Epidermal melanocyte (primary cell): ENCODE measurements at regions not wholly inside any gene's neighbourhood (a gene's known extent, or its start where the extent isn't known, plus 50 kb on each side); places are given as distances from the start of the nearest gene placed in this dataset.
A peak's percentile ranks its signal among the peaks of the same experiment; 100 is the strongest.

Experiments used
- DNase-seq: peaks from one replicate; pipeline ENCODE4 v3.0.0; 2011; ENCODE audit warnings: low spot score; ENCODE audit not compliant: insufficient read length

DNA sequence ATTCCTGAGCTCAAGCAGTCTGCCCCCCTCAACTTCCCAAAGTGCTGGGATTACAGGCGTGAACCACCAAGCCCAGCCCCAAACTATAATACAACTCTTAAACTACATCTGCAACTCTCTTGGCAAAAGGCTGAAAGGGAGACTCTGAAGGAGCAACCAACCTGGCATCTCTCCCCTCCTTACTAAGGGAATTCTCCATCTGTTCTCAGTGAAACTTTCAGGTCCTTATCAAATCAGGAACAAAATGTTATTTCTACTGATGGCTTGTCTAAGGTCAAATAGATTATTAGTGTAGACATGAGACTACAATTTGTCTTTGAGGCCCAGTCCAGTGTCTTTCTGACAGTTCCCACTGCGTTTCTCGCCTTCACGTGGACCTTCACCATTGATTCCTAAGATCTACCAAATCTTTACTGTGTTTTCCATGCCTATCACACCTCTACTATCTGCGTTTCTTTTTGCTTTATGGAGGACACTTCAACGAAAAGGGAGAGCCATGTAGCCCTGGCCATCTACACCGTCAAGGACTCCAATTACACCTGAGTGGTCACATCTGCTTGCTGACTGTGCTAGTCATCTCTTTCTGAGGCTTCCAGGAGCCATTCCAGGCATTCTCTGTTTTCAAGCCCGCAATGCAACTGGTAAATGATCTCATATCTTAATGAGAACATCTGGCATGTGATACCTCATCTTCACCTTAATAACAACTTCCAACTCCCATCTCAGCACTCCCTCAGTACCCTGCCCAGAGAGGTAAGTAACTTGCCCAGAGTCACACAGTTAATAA, 405.7 kb upstream of the CITED2 start:
- no peak for DNase-seq

- DNase-seq = no peak
Measured at GRCh38 chr6:139778688-139779087, 404.2 kb upstream of the CITED2 start.

- no peak for DNase-seq
Measured at GRCh38 chr6:139778106-139778505, 403.7 kb upstream of the CITED2 start.

DNA sequence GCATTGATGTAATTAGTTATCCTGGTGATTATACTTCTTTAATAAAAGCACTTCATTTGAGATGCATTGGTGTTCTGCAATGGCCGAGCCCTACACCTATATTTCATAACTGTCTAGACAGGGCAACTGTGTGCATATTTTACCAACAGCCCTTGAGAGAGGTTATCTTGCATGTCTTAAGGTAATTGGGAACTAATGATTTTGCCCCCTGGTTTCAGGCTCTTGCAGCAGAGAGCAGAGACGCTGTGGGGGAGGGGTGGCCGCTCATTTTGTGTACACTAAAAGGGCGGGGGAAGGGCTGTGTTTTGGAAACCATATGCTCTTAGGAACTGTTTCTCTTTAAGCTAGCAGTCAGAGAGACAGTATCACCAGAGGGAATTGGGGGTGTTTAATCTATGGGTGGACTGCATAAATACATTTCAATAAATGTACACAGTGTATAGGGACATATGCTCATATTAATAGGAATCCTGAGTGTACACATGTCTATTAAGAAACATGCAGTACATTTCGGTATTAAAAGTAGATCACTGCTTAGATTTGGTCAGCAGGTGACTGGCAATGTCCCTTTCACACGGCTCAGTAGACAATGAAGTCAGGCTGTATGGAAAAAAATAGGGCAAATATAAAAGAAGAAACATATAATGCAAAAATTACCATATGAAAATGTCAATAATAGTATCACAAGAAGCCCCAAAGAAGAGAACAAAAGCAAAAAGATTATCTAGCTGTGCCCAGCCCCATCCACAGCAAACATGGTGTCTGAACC, 402.9 kb upstream of the CITED2 start:
- DNase-seq = no peak

DNA sequence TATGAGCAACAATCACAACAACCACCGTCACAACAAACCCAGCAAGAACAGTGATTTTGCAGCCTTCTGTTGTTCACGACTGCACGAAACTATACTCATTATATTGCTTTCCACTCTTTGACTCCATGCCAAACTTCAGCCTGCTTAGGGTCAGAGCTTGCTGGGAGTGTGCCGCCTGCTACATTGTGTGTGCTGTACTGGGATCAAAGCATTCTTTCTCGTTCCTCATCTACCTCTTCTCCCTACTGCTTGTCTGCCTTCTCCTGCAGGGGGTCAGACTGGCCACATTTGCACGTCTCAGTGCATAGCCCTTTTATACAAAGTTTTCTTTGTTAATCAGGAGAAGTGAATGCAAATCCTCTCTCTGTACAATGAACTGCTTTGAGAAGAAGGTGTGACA, 401.6 kb upstream of the CITED2 start:
- DNase-seq = no peak

DNA sequence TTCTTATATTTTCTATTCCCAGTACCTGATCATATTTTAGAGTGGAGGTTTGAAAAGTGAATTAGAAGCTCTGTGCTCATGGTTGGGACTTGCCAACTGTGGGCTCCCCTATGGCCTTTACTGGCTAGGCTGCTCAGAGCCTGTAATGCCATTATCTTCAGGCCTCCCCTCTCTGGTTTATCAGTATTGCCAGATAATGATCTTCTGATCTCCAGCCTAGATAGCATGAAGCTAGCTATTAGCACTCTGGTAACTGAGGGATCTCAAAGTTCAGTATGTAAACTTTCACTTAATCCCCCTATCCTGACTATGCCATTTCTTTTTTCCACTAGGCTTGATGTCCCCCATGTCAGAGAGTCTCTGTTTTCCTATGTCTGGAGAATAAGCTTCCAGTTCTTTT, 393.7 kb upstream of the CITED2 start:
- DNase-seq = no peak

GRCh38 chr6:139766796-139767195, 392.3 kb upstream of the CITED2 start:
- DNase-seq = no peak

DNA sequence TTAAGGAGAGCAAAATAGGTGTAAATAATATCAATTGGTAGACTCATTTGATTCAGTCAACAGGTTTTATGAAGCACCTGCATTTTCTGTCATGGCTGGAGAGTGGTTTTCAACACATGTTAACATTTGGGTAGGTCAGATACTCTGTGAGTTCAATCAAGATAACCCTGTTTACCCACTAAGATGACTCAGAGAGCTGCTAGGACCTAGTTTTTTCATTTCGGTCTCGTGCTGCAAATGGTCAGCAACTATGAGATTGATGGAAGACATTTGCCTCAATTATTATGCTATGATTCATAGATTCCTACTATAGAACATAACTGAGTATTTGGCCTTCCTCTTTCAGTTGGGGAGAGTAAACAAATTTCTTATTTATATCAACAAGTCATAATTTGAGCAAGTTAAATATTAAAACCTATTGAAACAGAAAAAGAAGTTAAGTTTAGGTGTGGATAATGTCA, 391.4 kb upstream of the CITED2 start:
- no peak for DNase-seq

DNA sequence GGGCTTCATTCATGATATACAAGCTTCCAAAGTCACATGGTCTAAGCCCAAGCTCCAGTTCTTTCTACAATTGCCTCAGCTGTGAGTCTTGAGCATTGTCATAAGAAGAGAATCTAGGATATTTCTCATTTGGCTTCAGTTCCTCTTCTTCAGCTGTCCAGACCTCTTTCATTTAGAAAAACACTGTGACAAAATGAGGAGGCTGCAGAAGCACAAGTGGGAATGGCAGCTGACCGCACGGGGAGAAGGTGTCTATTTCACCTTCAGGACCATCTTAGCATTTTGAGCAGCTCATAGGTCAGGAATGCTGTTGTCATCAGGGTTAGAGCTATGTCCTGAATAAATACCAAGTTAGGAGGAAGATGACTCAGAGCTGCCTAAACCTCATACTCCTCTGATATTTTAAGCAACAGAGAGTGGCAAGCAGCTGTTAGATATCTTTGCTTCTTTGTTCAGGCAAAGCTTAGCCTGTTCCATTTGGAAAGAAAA, 390.1 kb upstream of the CITED2 start:
- peak; percentile 41 for DNase-seq

DNA sequence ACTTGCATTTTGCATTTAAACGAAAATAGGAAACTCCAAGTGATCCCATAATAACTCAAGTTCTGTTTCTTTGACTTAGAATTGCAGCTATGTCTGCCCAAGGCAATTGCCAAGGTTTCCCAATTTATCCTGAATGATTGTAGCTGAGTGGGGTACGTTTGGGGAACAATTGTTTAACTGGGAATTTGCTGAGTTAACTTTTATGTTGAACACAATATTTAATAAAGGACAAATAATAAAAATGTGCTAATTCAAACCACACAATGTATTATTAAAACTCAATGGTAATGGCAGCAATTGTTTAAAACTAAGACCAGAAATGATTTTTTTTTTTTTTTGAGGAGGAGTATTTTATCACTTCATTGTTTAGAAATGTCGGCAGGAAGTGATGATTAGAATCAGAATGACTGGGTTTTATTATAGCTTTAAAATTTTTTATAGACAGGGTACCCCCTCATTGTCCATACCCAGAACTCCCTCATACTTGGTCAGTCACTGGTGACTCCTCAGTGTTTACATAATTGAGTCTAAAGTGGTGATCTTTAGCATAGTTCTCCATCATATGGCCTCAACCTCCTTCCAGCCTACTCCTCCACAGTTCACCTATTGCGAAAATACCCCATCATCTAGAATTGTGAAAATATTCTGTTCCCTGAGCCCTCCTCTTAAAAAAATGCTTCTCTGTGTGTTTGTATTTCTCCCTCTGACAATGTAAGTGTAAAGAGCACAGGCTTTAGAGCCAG, 389.2 kb upstream of the CITED2 start:
- no peak for DNase-seq

DNA sequence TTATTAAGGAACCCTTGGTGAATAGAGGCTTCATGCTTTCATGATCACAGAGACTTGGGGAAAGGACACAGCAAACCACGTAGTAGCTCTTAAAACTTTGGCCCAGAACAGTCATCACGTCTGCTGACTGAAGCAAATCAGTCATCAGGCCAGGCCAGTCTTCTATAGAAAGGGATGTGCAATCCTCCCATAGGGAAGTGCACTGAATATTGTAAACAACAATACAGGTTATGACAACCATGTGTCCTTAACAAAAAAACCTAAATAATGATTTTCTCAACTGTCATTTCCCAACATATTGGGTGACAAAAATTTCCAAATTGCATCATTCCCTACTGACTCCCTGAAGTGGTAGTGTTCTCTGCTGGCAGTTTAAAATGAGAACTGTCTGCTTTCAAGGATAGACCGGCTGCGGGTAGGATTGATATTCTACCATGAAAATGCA, 388.2 kb upstream of the CITED2 start:
- DNase-seq = no peak

DNA sequence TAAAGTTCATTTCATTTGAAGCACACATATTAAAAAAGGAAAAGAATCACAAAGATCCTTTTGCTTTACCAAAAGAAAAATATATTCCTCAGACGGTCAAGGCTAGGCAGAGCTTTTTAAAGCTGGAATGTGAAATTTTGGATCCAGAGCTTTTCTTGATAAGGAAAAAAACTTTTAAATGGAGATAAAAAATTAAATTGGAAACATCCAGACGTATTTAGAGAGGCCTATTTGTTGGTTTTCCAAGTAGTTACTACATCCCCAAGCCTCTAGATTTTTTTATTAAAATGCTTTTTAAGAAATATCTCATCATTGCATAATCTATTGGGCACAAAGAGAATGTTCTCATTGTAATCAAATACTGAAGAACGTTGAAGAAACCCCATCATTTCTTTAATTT, 385.7 kb upstream of the CITED2 start:
- DNase-seq = no peak

- no peak for DNase-seq
Measured at GRCh38 chr6:139759086-139759485, 384.6 kb upstream of the CITED2 start.

DNA sequence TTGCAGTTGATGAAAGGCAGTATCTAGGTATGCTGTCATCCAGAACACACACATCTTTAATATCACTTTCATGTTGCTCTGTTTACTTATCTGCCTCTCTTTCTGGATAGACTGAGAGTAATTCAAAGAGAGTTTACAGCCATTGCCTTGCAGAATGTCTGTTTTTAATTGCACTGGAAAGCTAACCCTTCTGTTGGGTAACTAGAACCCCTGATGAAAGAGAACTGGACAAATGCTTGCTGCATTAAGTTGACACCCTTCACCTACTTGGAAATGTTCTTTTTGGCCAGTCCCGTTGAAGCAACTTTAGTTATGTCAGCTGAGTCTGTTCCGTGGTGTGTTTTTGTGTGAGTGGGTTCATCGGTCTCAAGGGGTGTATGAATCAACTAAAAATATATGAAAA, 383.8 kb upstream of the CITED2 start:
- no peak for DNase-seq

DNA sequence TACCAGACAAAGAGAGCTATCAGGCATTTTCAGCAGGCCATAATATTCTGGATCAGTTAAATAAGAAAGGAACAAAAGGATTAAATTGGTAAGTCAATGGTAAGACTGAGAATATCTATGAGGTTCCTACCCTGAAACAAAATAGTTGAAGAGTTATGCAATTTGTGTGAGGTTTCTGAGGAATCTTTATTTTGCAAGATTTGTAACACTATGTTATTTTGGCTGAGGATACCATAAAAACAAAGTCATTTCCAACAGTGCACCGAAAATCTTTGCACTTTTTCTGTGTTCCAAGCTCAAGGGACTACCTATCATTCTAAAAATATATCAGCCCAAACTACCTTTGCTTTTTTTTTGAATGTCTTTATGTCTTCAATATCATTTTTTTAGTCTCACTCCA, 383.3 kb upstream of the CITED2 start:
- no peak for DNase-seq

DNA sequence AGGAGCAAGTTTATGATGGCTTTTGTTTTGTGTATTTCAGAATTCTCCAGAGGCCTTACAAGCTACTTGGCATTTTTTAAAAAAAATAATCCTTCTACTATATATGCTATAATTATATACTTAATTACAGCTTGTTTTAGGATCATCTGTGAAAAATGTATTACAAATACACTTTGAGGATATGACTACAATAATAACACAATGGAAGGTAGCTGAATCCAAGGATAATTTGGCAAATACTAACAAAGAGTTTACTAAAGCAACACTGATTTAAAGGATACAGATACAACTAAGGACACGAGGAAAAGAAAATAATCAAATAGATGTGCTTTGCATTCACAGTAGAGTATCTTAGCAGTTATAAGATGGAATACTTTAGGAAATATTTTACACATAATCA, 381.9 kb upstream of the CITED2 start:
- no peak for DNase-seq

DNA sequence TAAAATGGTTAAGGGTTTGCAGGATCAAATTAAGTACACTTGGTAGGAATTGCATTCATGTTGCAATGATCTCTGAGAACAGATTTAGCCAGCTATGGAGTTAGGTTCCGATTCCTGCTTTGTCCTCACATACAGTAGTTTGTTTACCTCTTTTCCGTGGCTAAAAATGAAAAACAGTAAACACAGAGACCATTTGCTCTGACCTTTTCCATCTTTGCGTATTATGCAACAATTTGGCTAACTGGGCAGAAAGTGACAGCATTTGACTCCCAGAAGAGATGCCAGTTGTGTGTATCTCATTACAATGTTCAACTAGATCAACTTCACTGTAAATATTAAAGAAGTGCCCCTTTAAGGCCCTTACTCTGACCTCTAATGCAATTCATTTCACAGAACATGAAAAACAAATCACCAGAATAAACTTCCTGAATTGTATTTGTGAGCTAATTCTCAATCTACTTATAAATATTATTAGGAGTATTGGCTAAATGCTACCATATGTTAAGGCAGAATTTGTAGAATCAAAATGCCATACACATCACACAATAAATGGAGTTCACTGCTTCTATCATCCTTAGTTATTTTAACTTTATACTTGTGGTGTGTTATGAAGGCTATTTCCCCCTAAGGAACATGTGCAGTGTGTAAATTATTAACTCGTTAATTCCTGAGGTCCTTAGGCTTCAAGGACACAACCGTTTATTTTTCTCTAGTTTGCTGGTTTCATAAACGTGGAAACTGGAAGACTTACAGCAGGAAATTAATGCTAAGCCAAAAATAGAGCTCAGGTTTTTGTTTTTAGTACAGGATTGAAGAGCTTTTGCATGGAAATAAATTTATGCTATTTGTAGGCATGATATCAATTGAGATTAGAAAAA, 380.7 kb upstream of the CITED2 start:
- no peak for DNase-seq

DNA sequence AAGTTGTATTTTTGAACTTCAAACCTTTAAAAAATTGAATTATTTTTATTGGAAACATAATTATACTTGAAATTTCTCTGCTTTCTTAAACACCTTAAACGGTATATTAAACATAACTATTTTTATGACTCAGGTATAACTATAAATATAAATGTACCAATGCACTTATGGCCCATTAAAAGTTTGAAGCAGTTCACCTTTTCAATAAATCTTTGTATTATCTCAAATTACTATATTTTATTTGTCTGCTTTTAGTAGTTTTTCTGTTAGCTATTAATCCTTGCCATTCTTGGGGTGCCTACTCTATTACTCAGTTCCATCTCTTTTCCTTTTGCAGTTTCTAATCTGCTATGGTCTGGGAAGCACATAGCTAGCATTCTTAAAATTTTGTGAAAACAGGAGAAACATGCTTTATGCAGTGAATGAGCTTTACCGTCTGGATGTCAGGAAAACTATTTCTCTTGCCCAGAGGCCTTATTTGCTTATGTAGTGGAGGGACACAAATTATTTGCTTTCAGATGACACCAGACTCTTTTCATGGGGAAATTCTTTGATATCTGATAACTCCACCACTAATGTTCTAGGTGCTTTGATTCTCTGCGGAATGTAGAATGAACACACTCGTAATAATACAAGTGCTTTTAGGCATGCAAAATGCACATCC, 378.9 kb upstream of the CITED2 start:
- no peak for DNase-seq

- DNase-seq = no peak
Measured at GRCh38 chr6:139752086-139752485, 377.6 kb upstream of the CITED2 start.

- DNase-seq = peak; percentile 28
Measured at GRCh38 chr6:139751179-139751578, 376.7 kb upstream of the CITED2 start.
